GM12892 (cell line): ENCODE measurements at regions not wholly inside any gene's neighbourhood (a gene's known extent, or its start where the extent isn't known, plus 50 kb on each side); places are given as distances from the start of the nearest gene placed in this dataset.

Experiments used
- POLR2A ChIP-seq: IDR thresholded peaks from 2 replicates; pipeline ENCODE4 v1.6.1; 2011; ENCODE audit warnings: low read depth, low read length, control low read depth
- POLR2AphosphoS5 ChIP-seq: IDR thresholded peaks from 2 replicates; pipeline ENCODE4 v1.6.1; 2011; ENCODE audit warnings: low read depth, low read length, control low read depth
- TAF1 ChIP-seq: IDR thresholded peaks from 2 replicates; pipeline ENCODE4 v1.6.1; 2011; ENCODE audit warnings: low read depth, mild to moderate bottlenecking, control low read depth, low read length, borderline replicate concordance

- no peak for TF ChIP-seq POLR2A
- TF ChIP-seq POLR2AphosphoS5: no peak
- no peak for TF ChIP-seq TAF1
Measured at GRCh38 chr10:130766071-130766470, 545.5 kb downstream of the TCERG1L start.
